DMS114 treated with DMSO at 0.1 percent for 48 hours (cell line): ENCODE measurements at regions not wholly inside any gene's neighbourhood (a gene's known extent, or its start where the extent isn't known, plus 50 kb on each side); places are given as distances from the start of the nearest gene placed in this dataset.
"Not testable (repeated sequence)": the region's sequence is repeated elsewhere in the genome, so short reads cannot be mapped to it uniquely, and the experiment has no call there.

ENCODE experiments used
- DNase-seq: peaks from one replicate; lab custom pipeline; 2025; ENCODE audit not compliant: unreplicated experiment; lab: John Stamatoyannopoulos, UW

GRCh38 chr6:115287467-115287866 lies 773.2 kb downstream of the FRK start:
- DNase-seq, result no peak

- no peak for DNase-seq
These were observed 783.7 kb downstream of the FRK start for GRCh38 chr6:115276881-115277565.

GRCh38 chr6:115272311-115272710 lies 788.4 kb downstream of the FRK start:
- no peak for DNase-seq

GRCh38 chr6:115271434-115271833 lies 789.3 kb downstream of the FRK start:
- no peak for DNase-seq

GRCh38 chr6:115270953-115271352 lies 789.7 kb downstream of the FRK start:
- no peak for DNase-seq

- DNase-seq, result no peak
These were observed 819.3 kb downstream of the FRK start for GRCh38 chr6:115241373-115241772.

GRCh38 chr6:115221198-115221597 lies 839.5 kb downstream of the FRK start:
- DNase-seq, result no peak

GRCh38 chr6:115220551-115221159 lies 840.0 kb downstream of the FRK start:
- DNase-seq, result no peak

- no peak for DNase-seq
These were observed 841.0 kb downstream of the FRK start for GRCh38 chr6:115219645-115220044.

- DNase-seq, result no peak
These were observed 843.9 kb downstream of the FRK start for GRCh38 chr6:115216835-115217234.

- DNase-seq, result no peak
These were observed 846.4 kb downstream of the FRK start for GRCh38 chr6:115214283-115214682.

GRCh38 chr6:115203381-115203780 lies 857.3 kb downstream of the FRK start:
- no peak for DNase-seq

GRCh38 chr6:115194981-115195638 lies 852.3 kb upstream of the HS3ST5 start:
- no peak for DNase-seq

- DNase-seq, result no peak
These were observed 849.2 kb upstream of the HS3ST5 start for GRCh38 chr6:115191989-115192388.

- no peak for DNase-seq
These were observed 847.7 kb upstream of the HS3ST5 start for GRCh38 chr6:115190534-115190933.

GRCh38 chr6:115175456-115175855 lies 832.6 kb upstream of the HS3ST5 start:
- DNase-seq, result not testable (repeated sequence)

GRCh38 chr6:115165912-115166311 lies 823.1 kb upstream of the HS3ST5 start:
- DNase-seq, result not testable (repeated sequence)

GRCh38 chr6:115159733-115160132 lies 816.9 kb upstream of the HS3ST5 start:
- DNase-seq, result no peak

- no peak for DNase-seq
These were observed 795.1 kb upstream of the HS3ST5 start for GRCh38 chr6:115137910-115138309.

GRCh38 chr6:115133790-115134189 lies 791.0 kb upstream of the HS3ST5 start:
- no peak for DNase-seq

GRCh38 chr6:115131709-115132490 lies 789.1 kb upstream of the HS3ST5 start:
- no peak for DNase-seq

- not testable (repeated sequence) for DNase-seq
These were observed 778.7 kb upstream of the HS3ST5 start for GRCh38 chr6:115121513-115121912.
